ENCODE measurements at regions not wholly inside any gene's neighbourhood (a gene's known extent, or its start where the extent isn't known, plus 50 kb on each side); places are given as distances from the start of the nearest gene placed in this dataset.

DNA sequence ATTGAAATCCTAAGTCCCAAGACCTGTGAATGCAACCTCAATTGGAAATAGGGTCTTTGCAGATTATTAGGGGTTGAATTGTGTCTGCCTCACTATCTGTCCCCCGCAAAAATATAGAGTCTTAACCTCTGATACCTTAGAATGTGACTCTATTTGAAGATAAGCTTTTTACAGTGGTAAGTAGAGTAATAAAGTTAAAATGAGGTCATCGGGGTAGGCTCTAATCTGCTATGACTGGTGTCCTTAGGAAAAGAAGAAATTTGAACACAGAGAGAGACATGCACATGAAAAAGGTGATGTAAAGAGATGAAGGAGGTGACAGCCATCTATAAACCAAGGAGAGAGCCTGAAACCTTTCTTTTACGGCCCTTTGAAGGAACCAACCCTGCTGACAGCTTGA lies 287.1 kb upstream of the ADRA1B start:
- TF ChIP-seq, protein P1, sequence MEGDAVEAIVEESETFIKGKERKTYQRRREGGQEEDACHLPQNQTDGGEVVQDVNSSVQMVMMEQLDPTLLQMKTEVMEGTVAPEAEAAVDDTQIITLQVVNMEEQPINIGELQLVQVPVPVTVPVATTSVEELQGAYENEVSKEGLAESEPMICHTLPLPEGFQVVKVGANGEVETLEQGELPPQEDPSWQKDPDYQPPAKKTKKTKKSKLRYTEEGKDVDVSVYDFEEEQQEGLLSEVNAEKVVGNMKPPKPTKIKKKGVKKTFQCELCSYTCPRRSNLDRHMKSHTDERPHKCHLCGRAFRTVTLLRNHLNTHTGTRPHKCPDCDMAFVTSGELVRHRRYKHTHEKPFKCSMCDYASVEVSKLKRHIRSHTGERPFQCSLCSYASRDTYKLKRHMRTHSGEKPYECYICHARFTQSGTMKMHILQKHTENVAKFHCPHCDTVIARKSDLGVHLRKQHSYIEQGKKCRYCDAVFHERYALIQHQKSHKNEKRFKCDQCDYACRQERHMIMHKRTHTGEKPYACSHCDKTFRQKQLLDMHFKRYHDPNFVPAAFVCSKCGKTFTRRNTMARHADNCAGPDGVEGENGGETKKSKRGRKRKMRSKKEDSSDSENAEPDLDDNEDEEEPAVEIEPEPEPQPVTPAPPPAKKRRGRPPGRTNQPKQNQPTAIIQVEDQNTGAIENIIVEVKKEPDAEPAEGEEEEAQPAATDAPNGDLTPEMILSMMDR (IDR thresholded peaks at IDR 0.05), result no peak

DNA sequence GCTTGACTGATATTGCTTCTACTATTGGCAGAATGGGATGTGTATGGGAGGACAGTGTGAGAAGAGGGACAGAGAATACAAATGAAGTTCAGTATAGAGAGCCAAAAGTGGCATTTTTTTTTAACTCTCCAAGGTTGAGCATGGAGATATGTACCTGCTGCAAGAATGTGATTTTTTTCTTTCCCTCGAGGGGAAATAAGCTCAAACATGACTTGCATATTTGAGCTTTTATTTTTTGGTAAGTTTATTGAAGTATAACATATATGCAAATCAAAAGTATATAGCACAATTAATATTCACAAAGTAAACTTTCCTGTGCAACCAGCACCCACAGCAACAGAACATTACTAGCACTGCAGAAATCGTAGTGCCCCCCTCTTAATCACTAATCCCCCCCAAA lies 285.7 kb upstream of the ADRA1B start:
- TF ChIP-seq, protein P1 (IDR thresholded peaks at IDR 0.05), result no peak

DNA sequence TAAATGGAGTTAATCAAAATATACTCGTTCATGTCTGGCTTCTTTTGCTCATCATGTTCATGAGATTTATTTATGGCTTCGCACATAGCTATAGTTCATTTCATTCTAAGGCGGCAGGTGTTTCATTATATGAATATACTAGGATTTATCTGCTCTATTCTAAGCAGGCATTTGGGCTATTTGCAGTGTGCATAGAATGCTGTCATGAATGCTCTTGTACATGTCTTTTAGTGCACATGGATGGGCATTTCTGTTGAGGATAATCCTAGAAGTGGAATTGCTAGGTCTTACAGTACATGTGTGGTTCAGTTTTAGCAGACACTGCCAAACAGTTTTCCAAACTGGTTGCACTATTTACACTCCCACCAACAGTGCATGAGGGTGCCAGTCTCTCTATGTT lies 285.3 kb upstream of the ADRA1B start:
- TF ChIP-seq, protein P1 (IDR thresholded peaks at IDR 0.05), result no peak

DNA sequence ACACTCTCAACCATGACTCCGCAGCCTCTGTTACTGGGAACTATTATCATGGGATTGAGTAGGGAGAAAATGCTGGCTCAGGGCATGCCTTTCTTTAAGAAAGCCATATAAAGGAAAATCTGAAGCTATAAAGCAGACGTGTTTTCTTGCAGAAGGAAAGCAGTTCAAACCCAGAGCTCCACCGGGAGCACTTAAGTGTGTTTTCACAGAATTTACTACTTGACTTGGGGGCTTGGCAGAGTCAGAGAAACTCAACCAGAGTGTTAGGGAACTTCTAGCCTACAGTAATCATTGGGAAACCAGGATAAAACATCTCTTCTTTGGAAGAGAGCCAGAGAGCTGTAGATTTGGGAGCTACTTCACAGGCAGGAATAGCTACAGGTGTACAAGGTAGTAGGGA lies 283.4 kb upstream of the ADRA1B start:
- TF ChIP-seq, protein P1 (IDR thresholded peaks at IDR 0.05), result no peak

DNA sequence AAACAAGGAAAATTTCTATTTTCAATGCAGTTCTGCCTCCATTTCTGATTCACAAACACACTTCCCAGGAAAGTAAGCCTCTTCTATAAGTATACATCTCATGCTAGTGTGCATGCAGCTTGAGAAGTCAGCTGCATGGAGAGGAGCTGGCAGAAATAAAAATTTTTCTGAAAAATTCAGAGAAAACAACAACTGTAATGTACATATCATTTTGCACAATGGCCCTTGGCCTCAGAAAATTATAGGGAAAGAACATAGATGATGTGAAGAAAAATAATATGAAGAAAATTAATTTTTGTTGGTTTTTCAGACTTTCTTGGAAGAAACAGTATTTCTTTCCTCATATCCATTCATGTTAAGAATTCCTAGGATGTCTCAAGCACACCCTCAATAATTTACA lies 277.8 kb upstream of the ADRA1B start:
- TF ChIP-seq, protein P1 (IDR thresholded peaks at IDR 0.05), result no peak

DNA sequence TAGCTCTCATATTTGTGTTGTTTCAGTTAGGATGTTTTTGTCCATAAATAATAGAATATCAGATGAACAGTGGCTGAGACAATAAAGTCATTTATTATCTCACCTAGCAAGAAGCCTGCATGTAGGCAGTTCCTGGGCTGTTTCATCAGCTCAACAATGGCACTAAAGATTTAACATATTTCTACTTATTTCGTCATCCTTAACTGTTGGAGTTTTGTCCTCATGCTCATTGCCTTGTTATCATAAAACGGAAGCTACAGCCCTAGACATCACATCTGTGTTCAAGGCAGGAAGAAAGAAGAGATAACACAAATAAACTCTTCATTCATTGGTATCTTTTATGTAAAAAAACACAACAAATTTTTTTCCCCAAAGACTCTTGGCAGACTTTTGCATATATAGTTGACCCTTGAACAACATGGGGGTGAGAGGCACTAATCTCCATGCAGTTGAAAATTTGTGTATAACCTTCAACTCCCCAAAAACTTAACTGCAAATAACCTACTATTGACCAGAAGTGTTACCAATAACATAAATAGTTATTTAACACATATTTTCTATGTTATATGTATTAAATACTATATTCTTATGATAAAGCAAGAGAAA lies 277.2 kb upstream of the ADRA1B start:
- TF ChIP-seq, protein P1 (IDR thresholded peaks at IDR 0.05), result no peak

DNA sequence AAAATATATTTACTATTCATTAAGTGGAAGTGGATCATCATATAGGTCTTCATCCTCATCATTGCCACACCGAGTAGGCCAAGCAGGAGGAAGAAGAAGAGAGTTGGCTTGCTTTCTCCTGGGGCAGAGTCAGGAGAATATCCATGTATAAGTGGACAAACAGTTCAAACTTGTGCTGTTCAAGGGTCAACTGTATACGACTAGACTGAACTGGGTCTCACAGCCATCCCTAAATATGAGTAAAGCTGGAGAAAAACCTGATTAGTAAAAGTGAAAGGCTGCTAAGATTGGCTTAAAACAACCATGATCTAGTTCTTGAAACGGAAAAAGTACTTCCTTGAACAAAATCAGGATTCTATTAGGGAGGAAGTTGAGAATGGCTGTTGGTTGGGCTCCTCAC lies 276.7 kb upstream of the ADRA1B start:
- TF ChIP-seq, protein P1 (IDR thresholded peaks at IDR 0.05), result no peak

DNA sequence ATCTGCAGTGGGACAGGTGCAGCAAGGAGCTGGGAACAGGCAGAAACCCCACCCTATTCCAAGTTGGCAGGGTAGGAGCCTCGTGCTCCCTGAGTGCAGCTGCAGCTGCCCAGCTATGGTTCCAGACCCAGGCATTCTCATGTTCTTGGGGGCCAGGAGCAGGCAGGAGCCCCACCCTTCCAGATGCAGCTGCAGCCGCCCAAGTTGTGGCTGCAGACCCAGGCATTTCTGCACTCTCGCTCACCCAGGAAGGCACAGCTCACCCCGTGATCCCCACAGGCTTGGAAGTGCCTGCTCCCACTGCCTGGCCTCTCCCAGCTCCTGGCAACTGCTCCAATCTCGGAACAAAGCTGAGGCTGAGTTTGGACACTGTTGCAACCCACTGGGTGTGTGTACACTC lies 275.8 kb upstream of the ADRA1B start:
- TF ChIP-seq, protein P1 (IDR thresholded peaks at IDR 0.05), result no peak

Data from LNCAP (cell line).